Ishikawa (cell line): ENCODE measurements at regions not wholly inside any gene's neighbourhood (a gene's known extent, or its start where the extent isn't known, plus 50 kb on each side); places are given as distances from the start of the nearest gene placed in this dataset.

Experiments used
- REST ChIP-seq: IDR thresholded peaks from 2 replicates; pipeline ENCODE4 v1.6.1; 2012; ENCODE audit warnings: low read depth, mild to moderate bottlenecking
- TCF12 ChIP-seq: IDR thresholded peaks from 2 replicates; pipeline ENCODE4 v1.6.1; 2012; ENCODE audit warnings: low read depth

- TF ChIP-seq TCF12: no peak
- no peak for TF ChIP-seq REST
Measured at GRCh38 chr10:133020193-133020817, 67.4 kb upstream of the ADGRA1 start.
